Stimulated activated CD4-positive, alpha-beta T cell treated with anti-CD3 and anti-CD28 coated beads, TNF-alpha, amount 100 ng/mL, for 4 hours (primary cell): ENCODE measurements at regions not wholly inside any gene's neighbourhood (a gene's known extent, or its start where the extent isn't known, plus 50 kb on each side); places are given as distances from the start of the nearest gene placed in this dataset.

Experiments
- DNase-seq, 3 experiments: peaks; one replicate each; pipeline ENCODE4 v3.0.0-alpha.2; 2020; ENCODE audit warnings: low read depth in 3 of 3

DNA sequence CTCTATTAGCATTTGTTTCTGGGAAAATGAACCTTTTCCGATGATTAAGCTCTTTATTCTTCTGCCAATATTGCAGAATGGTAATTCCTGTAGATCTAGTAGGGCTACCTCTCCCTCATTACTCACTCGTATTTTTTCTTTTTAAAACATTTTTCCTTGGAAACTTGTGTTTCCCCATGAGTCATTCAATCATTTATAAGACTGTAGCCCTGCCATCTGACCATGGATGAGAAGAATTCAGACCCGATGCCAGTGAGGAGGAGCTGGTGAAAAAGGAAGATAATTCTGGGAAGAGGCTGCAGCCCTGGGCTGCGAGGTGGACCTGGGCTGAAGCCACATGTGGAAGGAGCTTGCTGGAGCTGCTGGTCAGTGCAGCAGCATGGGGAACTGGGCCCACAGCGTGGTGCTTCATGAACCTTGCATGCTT lies 242.8 kb downstream of the KLF6 start:
- no peak for DNase-seq

DNA sequence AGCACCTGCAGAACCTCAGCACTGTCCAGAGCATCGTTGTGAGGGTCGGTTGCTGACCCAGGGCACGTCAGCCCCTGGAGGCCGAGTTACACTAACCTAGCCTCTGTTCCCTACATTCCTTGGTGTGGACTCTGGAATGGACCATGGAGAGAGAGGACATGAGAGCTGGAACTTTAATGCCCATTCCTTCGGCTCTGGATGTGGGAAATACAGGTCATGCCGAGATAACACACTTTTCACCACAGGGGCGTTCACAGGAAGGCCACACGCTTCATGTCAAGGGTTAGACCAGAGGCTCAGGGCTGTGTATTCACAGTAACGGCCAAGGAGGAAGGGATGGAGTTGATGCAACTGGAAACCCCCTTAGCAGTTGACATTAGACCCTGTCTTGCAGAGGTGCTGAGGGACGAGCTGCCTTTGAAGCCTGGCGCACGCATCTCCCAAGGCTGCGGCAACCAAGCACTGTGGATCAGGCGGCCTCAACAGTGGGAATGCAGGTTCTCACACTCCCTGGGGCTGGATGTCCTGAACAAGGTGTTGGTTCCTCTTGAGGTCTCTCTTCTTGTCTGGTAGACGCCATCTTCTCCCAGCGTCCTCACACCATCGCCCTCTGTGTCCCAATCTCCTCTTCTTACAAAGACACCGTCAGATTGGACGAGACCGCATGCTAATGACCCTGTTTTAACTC lies 245.2 kb downstream of the KLF6 start:
- no peak for DNase-seq

DNA sequence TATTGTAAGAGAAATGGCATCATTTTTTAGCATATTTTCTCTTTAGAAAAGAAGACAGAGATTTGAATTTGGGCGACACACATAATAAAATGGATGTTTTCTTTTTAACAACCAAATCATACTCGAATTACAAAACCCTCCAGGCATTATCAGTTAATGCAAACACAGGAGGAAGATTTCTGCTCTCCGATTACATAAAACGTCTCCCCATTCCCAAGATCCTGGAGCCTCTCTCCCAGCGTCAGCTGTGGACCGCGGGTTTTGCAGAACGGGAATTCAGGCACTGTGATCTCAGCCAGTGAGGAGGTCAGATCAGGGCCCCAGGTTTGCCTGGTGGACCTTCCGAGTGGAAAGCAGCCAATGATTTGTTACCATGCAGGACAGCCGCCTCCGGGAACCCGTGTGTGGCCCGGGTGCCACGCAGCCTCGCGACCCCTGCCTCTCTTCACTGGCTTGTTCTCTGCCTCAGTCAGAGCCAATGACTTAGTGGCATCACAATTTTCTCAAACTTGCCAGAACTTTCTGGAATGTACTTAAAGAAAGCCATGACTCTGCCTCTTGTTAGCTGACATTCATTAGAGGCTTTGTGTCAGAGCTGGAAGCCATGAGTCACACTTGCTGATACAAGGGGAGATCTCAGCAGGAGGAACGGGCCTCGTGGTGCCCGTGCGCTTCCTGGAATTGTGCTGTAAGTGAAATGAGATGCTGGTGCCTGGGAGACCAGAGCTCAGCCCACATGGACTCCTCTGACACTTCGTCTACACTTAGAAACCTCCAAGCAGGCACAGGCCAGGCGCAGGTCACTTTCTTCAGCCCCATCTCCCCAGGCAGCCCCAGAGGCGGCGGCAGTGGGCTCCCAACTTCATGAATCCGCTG lies 246.1 kb downstream of the KLF6 start:
- no peak for DNase-seq

DNA sequence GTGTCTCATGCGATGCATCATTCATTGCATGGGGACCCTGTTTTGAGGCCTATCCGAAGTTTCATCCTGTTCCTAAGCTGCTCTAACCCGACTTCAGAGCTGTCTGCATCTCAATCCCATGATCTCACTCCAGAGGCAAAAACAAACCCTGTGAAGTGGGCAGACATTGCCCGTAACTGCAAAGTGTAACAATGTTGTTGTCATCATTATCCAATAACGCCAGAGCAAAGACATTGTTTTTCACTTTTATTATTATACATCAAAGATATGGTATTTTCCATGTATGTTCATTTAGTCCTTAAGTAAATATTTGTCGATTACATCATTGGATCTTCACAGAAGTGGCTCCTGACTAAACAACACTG lies 246.7 kb downstream of the KLF6 start:
- no peak for DNase-seq

DNA sequence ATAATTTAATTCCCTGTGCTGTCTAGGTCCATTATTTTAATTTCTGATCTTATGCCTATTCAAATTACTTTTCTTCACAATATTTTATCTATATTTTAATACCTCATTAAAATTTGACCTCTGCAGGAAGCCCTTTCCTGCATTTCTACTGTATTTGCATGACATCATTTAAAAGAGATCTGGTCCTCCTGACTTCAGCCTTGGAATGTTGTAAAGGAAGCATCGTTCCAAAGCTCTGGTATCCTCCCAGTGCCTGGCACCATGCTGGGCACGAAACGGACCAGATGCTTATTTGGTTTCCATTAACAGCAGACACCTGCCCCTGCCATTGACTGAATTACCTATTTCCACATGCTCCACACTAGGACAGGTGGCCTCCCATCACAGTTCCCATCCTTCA lies 247.5 kb downstream of the KLF6 start:
- DNase-seq: no peak

DNA sequence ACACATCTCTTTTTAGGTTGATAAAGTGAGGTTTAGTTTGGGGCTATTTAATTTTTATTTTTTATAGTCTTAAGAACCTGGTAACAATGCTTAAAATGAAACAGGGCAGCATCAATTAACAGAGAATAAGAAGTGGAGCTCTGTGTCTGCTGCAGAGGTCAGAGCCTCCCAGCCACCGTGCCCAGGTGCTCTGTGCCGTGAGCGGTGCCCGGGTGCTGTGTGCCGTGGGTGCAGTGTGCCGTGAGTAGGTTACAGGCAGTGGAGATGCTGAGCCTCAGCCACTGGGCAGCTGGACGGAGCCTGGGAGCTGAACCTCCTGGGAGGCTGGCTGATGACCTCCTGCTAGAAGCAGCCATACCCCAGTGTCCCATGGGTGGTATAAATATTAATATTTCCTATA lies 250.0 kb downstream of the KLF6 start:
- DNase-seq: no peak

DNA sequence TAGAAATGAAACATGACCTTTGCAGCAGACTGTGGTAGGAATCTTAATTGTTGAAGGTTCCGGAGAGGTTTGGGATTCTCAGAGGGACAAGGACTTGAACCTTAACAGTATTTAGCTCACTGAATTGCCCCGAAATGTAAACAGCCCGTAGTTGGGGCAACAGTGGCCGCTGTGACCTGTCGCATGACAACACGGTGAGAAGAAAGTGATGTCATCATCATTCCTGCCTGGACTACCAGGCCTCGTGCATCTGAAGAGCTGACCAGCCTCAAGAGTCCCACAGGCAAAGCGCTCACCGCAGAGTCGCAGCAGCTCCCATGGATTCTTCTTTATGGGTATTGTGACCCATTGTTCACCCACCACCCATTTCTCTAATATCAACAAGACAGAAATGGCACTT lies 250.6 kb downstream of the KLF6 start:
- DNase-seq: no peak

DNA sequence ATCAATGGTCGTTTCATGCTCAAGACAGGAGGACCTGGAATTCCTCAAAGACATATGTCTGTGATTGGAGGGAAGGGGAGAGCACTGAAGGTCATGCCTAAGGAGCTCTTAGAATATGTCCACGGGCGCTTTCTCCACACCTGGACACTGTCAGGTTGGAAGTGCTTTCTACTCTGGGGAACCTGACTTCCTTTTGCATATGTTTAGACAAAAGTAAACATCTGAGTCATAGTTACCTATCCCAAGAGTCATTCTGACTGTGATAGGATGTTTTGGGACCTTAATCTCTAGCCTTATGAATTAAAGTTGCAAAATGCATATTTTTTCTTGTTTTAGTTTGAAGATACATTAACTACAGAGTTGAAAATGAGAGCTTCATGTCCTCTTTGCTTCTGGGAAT lies 251.7 kb downstream of the KLF6 start:
- DNase-seq: no peak

DNA sequence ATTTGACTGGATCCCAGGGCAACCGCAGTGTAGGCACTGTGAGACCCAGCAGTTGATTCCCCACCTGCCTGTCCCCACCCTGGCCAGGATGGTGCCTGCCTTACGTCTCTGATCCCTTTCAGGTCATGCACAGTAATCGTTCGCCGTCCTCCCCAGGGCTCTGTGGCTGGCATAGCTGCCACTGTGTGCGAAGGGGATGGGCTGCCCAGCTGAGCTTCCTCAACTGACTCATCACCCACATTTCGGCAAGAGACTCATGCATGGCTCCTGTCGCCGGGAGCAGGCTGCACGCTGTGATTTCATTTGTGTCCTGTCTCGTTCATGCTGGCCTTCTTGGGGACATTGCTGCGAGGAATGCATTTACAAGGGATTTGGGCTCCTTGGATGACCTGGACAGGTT lies 252.4 kb downstream of the KLF6 start:
- no peak for DNase-seq

DNA sequence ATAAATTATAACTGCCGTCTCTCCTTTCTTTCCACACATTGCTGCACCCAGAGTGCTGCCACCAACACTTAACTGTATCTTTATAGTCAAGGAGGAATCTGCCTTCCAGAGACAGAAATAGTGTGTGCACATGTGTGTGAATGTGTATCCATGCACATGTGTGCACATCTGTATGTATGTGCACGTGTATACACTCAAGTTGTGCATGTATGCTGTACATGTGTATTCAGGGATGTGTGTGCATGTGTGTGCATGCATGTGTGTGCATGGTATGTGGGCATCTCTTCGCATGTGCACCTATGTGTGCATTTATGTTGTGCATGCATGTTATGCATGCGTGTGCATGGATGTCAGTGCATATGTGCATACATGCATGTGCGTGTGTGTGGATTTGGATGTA lies 253.3 kb downstream of the KLF6 start:
- DNase-seq: no peak

DNA sequence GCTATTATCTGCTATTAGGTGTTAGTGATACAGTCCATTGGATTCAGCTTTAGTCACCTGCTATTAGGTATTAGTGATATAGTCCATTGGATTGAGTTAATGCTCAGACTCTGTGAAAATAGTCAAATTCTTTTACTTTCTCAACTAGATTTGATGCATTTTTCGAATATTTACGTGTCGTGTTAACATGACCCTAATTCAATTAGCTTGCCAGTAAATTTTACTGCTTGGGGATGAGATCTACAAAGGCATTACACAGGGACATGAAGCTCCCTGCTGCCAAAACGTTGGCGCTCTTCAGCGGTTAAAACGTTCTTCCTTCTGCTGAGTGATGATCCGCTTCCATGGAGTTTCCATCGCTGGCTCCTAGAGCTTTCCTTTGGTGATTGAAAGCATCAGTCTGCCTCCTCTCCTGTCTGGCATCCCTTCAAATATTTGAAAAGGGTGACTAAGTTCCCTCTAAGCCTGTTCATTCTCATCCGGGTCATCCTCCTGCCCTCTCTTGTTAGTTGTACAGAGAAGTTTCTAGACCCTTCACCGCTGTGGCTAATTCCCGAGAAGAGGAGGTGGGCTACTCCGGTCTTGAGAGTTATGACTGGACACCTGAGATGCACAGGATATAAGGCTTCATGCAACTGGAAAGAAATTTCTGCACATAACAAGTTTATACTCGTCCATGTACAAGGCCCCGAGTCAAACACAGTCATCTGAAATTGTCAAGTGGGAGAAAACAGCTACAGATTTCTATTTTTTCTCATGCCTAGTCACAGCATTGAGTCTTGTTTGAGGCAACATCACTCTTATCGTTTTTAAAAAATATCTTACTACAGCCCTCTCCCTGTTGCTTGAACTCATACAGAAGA lies 254.0 kb downstream of the KLF6 start:
- no peak for DNase-seq

DNA sequence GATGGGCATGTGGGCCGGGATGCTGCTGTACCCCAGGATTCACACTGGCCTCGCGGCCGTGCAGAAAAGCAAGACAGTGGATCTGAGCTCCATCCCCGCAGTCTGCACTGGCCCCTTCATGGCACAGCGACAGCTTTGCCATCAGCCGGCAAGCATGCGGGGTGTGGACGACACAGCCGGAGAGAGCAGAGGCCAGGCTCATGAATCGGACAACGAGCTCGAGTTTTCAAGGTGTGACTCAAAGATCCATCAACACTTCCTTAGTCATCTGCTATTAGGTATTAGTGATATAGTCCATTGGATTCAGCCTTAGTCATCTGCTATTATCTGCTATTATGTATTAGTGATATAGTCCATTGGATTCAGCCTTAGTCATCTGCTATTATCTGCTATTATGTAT lies 254.7 kb downstream of the KLF6 start:
- no peak for DNase-seq

DNA sequence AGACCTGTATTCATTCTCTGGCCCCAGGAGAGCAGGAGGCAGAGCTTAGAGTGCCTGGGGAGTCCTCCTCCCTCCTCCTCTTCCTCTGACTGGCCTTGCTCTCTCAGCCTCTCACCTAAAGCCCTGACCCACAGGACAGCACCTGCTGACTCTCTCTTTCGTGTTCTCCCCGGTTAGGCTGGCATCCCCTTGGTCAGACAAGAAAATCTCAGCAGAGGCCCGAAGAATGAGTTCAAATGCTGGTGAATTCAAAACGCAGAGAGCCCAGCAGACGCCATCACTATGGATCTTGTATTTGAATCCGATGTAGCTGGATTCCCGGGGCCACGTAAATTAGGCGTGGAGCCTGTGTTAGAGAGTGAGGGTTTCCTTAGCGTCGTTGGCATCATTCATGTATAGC lies 255.3 kb downstream of the KLF6 start:
- no peak for DNase-seq

DNA sequence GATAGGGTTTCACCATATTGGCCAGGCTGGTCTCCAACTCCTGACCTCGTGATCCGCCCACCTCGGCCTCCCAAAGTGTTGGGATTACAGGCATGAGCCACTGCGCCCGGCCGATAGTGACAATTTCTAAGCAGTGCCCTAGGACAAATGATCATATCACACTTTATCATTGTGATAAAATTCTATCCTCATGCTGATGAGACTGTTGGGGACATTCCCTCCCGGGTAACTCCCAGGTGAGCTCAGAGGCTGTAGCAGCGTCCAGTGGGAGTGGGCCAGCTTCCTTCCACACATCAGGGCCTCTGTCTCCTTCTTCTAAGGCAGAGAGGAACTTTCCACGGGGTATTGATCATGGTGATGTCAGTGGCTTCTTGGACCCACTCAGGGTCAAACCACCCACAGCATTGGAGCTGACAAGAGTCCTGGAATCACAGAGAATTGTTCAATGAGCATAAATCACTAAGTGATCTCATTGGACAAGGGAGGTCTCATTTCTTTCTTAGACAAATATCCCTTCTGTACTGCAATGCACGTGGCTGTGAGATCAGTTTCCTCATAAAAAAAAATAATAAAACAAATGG lies 256.1 kb downstream of the KLF6 start:
- no peak for DNase-seq

DNA sequence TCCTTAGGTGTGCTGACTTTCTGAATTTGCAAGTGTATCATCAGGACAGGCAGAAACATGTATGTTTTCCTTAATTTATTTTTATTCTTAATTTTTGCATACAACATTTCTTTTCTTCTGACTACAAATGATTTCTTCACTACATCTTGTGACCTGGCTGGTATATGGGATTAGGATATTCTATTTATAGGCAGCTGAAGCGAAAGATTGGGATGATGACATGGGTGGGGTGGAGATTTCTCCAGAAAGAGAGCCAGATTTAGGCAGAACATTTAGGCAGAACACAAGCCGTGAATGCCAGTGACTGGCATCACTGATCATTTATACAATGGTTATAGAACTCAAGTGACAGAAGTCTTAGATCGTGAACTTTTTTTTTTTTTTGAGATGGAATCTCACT lies 256.7 kb downstream of the KLF6 start:
- no peak for DNase-seq

DNA sequence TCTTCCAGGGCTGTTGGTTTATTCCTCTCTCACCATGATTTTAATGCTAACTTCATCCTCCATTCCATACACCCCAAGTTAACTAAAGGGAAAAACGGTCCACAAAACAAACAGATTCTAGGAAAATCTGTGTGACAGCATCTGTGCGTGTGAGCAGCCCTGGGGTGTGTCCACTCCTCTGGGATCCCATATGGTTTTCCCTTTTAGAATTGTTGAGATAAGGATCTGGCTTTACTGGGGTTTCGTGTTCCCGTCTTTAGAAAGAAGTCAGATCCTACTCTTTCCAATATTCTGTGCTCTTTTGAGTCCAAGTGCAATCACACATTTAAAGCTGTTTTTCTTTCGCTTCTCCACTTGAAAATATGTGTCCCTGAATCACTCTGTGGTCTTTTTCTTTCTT lies 257.1 kb downstream of the KLF6 start:
- no peak for DNase-seq

DNA sequence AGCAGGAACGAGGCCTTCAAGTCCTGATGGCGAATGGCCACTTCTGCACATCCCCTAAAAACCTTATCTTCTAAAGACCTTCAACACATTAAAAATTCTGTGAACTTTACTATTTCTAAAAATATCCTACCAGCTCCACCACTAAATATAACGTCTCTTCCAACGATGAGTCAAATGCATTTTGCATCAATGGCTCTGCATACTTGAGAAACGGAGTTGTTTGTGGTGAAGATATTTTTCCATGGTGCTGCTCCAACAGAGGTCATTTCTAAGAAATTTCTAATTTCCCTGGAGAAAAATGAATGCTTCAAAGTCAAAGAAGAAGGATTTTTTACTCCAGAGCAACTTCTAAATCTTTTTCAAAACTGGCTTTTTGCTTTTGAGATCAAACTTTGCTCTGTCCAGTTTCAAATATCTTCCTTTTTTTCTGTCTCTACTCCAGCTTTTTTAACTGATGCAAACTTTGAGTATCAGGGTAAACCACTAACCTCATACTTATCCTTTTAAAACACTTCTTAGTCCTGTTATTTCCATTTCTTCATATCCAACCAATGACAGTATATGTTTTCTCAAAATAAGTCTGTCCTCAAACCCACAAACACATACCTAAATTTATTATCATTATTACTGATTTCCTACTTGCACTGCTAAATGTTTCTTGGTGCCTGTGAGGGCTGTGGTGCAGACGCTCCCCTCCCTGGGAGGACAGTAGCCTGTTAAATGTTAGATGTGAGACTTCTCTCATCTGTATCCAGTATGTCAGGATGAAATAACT lies 258.1 kb downstream of the KLF6 start:
- no peak for DNase-seq

DNA sequence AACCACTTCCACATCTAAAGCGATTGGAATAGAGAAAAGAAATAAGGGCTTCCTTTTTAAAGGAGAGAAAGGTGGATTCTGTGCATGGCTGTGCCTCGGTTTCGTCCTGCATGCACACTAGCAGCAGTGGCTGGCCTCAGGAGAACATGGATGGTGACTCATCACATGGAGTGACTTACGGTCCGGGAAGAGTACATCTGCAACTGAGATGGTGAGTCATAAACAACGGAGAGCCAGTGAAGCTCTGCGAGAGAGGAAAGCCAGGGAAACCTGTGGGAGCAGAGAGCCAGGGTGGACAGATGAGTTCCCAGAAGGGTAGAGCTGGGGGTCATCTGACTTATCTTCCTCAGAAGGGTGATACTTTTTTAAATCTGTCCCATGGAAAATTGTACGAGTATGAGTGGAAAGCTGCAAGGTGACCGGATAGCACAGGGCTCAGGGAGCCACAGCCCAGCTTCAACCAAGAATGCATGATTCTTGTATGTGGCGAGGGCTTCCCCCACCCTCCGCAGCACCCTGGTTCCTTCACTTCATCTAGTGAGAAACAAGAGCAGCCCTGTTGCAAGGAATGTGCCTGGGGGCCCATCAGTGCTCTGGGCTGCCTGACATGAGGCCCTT lies 259.1 kb downstream of the KLF6 start:
- no peak for DNase-seq

DNA sequence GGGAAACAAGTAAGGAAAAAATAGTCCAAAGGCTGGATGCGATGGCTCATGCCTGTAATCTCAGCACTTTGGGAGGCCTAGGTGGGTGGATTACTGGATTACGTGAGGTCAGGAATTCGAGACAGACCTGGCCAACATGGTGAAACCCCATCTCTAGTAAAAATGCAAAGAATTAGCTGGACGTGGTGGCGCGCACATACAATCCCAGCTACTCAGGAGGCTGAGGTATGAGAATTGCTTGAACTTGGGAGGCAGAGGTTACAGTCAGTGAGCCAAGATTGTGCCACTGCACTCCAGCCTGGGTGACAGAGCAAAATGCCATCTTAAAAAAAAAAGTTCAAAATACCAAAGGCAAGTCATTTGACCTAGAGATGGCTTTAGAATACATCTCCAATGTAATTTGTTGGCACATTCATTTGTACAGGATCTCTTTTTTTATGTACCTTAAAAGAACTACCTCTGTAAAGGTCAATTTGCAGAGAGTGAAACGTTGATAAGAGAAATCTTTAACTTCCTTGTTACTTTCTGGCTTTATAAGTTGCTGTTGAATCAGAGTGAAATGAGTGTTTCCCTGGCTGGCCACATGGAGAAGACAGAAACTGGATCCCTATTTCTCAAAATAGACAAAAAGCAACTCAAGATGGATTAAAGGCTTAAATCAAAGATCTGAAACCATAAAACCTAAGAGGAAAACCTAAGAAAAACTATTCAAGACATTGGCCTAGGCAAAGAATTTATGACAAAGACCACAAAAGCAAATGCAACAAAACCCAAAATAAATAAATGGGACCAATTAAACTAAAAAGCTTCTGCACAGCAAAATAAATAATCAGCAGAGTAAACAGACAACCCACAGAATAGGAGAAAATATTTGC lies 260.7 kb downstream of the KLF6 start:
- no peak for DNase-seq
